ENCODE measurements at regions not wholly inside any gene's neighbourhood (a gene's known extent, or its start where the extent isn't known, plus 50 kb on each side); places are given as distances from the start of the nearest gene placed in this dataset.

DNA sequence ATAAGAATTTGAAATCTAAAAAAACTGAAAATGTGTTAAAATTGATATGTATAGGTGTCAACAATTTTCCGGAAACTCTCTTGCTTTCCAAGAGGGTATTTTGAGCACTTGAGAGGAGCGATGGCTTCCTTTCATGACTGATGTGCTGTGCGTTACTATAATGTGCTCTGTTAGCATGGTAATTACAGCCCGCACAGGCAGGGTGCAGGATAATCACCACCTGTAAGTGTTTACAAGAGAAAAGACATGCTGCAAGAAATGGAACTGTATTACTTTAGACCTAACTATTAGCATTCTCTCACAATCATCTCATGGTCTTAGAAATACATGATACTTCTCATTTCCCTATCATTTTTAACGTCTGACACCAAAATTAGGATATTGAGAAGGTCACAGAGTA, 92.4 kb upstream of the ADARB2 start:
- Histone ChIP-seq H3K36me3 (no peaks in the 10 kb centered on the region), H3K4me3 (no peak overlapping the region), H3K4me1 (ENCODE audit: insufficient read depth) (no peaks in the 10 kb centered on the region), H3K9me3 (no peaks in the 10 kb centered on the region), H3K27me3 (no peaks in the 10 kb centered on the region), H3K27ac (no peak overlapping the region)
- no peak for DNase-seq
- TF ChIP-seq POLR2A (IDR thresholded peaks at IDR 0.05) = no peak
- no peak for TF ChIP-seq EP300 (IDR thresholded peaks at IDR 0.05)
- TF ChIP-seq, protein P1, sequence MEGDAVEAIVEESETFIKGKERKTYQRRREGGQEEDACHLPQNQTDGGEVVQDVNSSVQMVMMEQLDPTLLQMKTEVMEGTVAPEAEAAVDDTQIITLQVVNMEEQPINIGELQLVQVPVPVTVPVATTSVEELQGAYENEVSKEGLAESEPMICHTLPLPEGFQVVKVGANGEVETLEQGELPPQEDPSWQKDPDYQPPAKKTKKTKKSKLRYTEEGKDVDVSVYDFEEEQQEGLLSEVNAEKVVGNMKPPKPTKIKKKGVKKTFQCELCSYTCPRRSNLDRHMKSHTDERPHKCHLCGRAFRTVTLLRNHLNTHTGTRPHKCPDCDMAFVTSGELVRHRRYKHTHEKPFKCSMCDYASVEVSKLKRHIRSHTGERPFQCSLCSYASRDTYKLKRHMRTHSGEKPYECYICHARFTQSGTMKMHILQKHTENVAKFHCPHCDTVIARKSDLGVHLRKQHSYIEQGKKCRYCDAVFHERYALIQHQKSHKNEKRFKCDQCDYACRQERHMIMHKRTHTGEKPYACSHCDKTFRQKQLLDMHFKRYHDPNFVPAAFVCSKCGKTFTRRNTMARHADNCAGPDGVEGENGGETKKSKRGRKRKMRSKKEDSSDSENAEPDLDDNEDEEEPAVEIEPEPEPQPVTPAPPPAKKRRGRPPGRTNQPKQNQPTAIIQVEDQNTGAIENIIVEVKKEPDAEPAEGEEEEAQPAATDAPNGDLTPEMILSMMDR (IDR thresholded peaks at IDR 0.05) = no peak
- intact Hi-C loops (cut with DNase I) = no loop called here
- 66 to 82% (median 68%) methylated on average over 5 of the region's 5 CpGs for WGBS, 3 donors

DNA sequence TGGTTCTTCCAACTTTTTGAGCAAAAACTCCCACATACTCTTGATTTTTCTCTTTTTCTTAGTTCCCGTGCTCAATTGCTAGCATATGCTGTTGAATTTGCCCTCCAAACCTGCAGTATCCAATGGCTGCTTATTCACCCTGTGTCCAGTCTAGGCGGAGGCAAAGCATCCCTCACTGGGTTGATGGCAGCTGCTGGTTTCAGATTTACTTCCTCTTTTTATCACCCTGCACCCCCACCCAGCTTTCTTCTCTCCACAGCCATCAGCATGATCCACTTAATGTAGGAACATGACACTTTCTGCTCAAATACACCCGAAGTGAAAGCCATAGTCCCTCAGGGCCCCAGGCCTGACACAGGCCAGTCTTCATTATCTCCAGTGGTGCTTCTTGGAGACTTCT, 87.6 kb upstream of the ADARB2 start:
- H3K27ac ChIP-seq = no peak overlapping the region
- WGBS, 3 donors = 57 to 63% (median 59%) methylated on average over 3 of the region's 3 CpGs
- no peak for TF ChIP-seq EP300 (IDR thresholded peaks at IDR 0.05)
- TF ChIP-seq, protein P1 (IDR thresholded peaks at IDR 0.05) = no peak
- TF ChIP-seq POLR2A (IDR thresholded peaks at IDR 0.05) = no peak
- H3K36me3 ChIP-seq = no peaks in the 10 kb centered on the region
- no peaks in the 10 kb centered on the region for H3K27me3 ChIP-seq
- no peaks in the 10 kb centered on the region for H3K9me3 ChIP-seq
- intact Hi-C loops (cut with DNase I) = no loop called here
- H3K4me3 ChIP-seq = no peak overlapping the region
- no peaks in the 10 kb centered on the region for H3K4me1 ChIP-seq (ENCODE audit: insufficient read depth)
- no peak for DNase-seq

DNA sequence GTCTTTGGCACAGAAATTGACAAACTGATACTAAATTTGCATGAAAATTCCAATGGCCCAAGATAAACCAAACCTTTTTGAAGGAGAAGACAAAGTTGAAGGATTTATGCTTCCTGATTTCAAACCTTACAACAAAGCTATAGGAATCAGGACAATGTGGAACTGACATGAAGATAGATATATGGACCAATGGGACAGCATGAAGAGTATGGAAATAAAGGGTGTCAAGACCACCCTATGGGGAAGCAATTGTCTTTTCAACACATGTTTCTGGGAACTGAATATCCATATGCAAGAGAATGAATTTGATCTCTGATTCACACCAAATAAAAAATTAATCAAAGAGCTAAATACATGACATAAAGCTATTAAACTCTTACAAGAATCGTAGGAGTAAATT, 77.2 kb upstream of the ADARB2 start:
- H3K4me3 ChIP-seq = no peak overlapping the region
- DNase-seq = no peak
- intact Hi-C loops (cut with DNase I) = no loop called here
- no peaks in the 10 kb centered on the region for H3K4me1 ChIP-seq (ENCODE audit: insufficient read depth)
- H3K36me3 ChIP-seq = no peaks in the 10 kb centered on the region
- no peaks in the 10 kb centered on the region for H3K9me3 ChIP-seq
- H3K27me3 ChIP-seq = no peaks in the 10 kb centered on the region
- no peak overlapping the region for H3K27ac ChIP-seq
- 71 to 88% (median 78%) methylated on average over 1 of the region's 1 CpG for WGBS, 3 donors
- TF ChIP-seq EP300 (IDR thresholded peaks at IDR 0.05) (no peak), POLR2A (IDR thresholded peaks at IDR 0.05) (no peak)
- TF ChIP-seq, protein P1 (IDR thresholded peaks at IDR 0.05) = no peak

DNA sequence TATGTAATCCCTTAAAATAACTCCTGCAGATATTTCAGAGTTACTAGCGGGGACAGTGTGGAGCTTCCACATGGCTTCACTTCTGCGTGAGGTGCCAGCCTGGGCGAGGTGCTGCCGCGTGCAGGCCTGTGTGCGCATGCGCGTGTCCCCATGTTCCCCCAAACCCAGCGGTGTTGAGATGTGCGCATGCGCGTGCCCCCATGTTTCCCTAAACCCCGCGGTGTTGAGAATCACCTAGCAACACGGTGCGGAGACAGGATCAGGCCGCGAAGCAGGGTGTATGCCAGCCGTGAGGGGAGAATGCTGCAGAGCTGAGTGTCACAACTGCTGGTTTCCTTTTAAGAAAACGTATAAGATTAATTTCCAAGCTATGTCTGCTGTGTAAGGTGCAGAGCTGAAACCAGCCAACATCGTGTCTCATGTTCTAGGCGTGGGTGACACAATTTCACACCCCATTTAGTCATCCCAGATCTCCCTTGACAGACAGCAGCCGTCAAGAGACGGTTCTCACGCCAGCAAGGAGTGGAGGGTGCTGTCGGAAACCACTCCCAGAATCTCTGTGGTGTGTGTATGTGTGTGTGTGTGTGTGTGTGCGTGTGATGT, 71.9 kb upstream of the ADARB2 start:
- Histone ChIP-seq H3K27me3 (no peaks in the 10 kb centered on the region), H3K4me1 (ENCODE audit: insufficient read depth) (no peaks in the 10 kb centered on the region), H3K4me3 (no peak overlapping the region), H3K36me3 (no peaks in the 10 kb centered on the region), H3K27ac (no peak overlapping the region), H3K9me3 (no peaks in the 10 kb centered on the region)
- WGBS, 3 donors = 88 to 92% (median 91%) methylated on average over 27 of the region's 27 CpGs
- TF ChIP-seq, protein P1 (IDR thresholded peaks at IDR 0.05) = no peak
- no peak for TF ChIP-seq POLR2A (IDR thresholded peaks at IDR 0.05)
- TF ChIP-seq EP300 (IDR thresholded peaks at IDR 0.05) = no peak
- intact Hi-C loops (cut with DNase I) = no loop called here
- DNase-seq = no peak
